GM18951 (cell line): ENCODE measurements at regions not wholly inside any gene's neighbourhood (a gene's known extent, or its start where the extent isn't known, plus 50 kb on each side); places are given as distances from the start of the nearest gene placed in this dataset.
"Not testable (repeated sequence)": the region's sequence is repeated elsewhere in the genome, so short reads cannot be mapped to it uniquely, and the experiment has no call there.

Experiments used
- POLR2A ChIP-seq: IDR thresholded peaks from 4 replicates; pipeline ENCODE4 v1.6.1; 2011; ENCODE audit warnings: mild to moderate bottlenecking; ENCODE audit not compliant: insufficient read length, insufficient read depth; ENCODE audit errors: extremely low read depth
- in situ Hi-C: fragments of 300-500 bp; cut with MboI; formaldehyde crosslinking; loops from one replicate; pipeline ENCODE4 v1.12.0; 2022; ENCODE audit warnings: low sequenced_read_pairs, mixed read lengths, inconsistent platforms; ENCODE audit not compliant: unreplicated experiment

GRCh38 chr18:35807811-35808335 lies 164.6 kb upstream of the RMP24 start:
- in situ Hi-C loops = no loop called here
- no peak for TF ChIP-seq POLR2A

GRCh38 chr18:35808796-35809195 lies 163.7 kb upstream of the RMP24 start:
- no peak for TF ChIP-seq POLR2A
- in situ Hi-C loops = no loop called here

GRCh38 chr18:35810520-35810919 lies 162.0 kb upstream of the RMP24 start:
- in situ Hi-C loops = no loop called here
- TF ChIP-seq POLR2A = no peak

GRCh38 chr18:35811896-35812295 lies 160.6 kb upstream of the RMP24 start:
- in situ Hi-C loops = no loop called here
- no peak for TF ChIP-seq POLR2A

- in situ Hi-C loops = not testable (repeated sequence)
Observed at GRCh38 chr18:35815011-35815410, 157.5 kb upstream of the RMP24 start.

- in situ Hi-C loops = no loop called here
- TF ChIP-seq POLR2A = no peak
Observed at GRCh38 chr18:35816003-35816402, 156.5 kb upstream of the RMP24 start.

GRCh38 chr18:35817604-35818352 lies 154.7 kb upstream of the RMP24 start:
- no peak for TF ChIP-seq POLR2A
- in situ Hi-C loops = no loop called here

- TF ChIP-seq POLR2A = no peak
- in situ Hi-C loops = no loop called here
Observed at GRCh38 chr18:35818353-35818667, 154.2 kb upstream of the RMP24 start.

- no peak for TF ChIP-seq POLR2A
- in situ Hi-C loops = no loop called here
Observed at GRCh38 chr18:35822413-35822812, 150.1 kb upstream of the RMP24 start.

GRCh38 chr18:35826477-35826876 lies 146.0 kb upstream of the RMP24 start:
- in situ Hi-C loops = no loop called here
- no peak for TF ChIP-seq POLR2A

GRCh38 chr18:35827275-35827902 lies 145.1 kb upstream of the RMP24 start:
- TF ChIP-seq POLR2A = no peak
- in situ Hi-C loops = no loop called here

- in situ Hi-C loops = no loop called here
Observed at GRCh38 chr18:35827903-35828275, 144.6 kb upstream of the RMP24 start.

GRCh38 chr18:35828591-35828990 lies 143.9 kb upstream of the RMP24 start:
- no peak for TF ChIP-seq POLR2A
- in situ Hi-C loops = no loop called here

More at GRCh38 chr18:35827903-35828275, 144.6 kb upstream of the RMP24 start:
- TF ChIP-seq POLR2A = no peak

- in situ Hi-C loops = no loop called here
- TF ChIP-seq POLR2A = no peak
Observed at GRCh38 chr18:35835366-35835765, 137.1 kb upstream of the RMP24 start.

- in situ Hi-C loops = no loop called here
Observed at GRCh38 chr18:35835833-35836232, 136.6 kb upstream of the RMP24 start.

GRCh38 chr18:35836932-35837331 lies 135.5 kb upstream of the RMP24 start:
- in situ Hi-C loops = no loop called here
- TF ChIP-seq POLR2A = no peak

More at GRCh38 chr18:35835833-35836232, 136.6 kb upstream of the RMP24 start:
- TF ChIP-seq POLR2A = no peak
